ENCODE measurements at regions not wholly inside any gene's neighbourhood (a gene's known extent, or its start where the extent isn't known, plus 50 kb on each side); places are given as distances from the start of the nearest gene placed in this dataset.

DNA sequence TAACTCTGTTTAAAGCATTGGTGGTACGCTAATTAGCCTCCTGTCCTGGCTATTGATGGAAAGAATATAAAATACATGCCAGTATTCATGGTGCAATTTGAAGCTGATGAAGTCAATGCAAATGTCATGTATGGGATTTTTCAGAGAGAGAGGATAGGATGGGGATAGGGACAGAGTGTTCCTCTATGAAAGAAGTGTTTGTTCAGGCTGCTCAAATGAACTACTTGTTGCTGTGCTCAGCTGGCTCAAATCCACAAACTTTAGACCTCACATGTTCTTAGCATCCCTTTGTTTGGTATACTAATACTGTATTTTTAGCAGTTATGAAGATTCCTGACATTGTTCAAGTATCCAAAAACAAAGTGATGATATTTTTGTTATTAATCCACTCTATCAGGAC lies 116.5 kb downstream of the SLITRK1 start:
- no peaks in the 10 kb centered on the region for H3K36me3 ChIP-seq (ENCODE audit: control insufficient read depth in 2 of 2, extremely low read depth in 1 of 2, insufficient read depth in 2 of 2, low read length in 2 of 2)
- H3K27ac ChIP-seq (ENCODE audit: insufficient read depth, low read depth, low read length) = no peak overlapping the region
- no peaks in the 10 kb centered on the region for H3K4me1 ChIP-seq (ENCODE audit: control insufficient read depth, extremely low read depth, insufficient read depth, low read length)
- ChIA-PET CTCF (no interaction called here), POLR2A (no interaction called here)
- dilution Hi-C loops (cut with MboI; ENCODE audit: extremely low pct_ligation_motif_present, low sequenced_read_pairs) (no loop called here), intact Hi-C loops (cut with micrococcal nuclease) (no loop called here)
- peaks cover 4% of the 10 kb centered on the region for H3K9me3 ChIP-seq (replicated peaks; ENCODE audit: control insufficient read depth, insufficient read depth, low read length)
- no peak for TF ChIP-seq POLR2A (IDR thresholded peaks at IDR 0.05; ENCODE audit: low read depth, low read length)
- no peak for TF ChIP-seq MYC (IDR thresholded peaks at IDR 0.05; ENCODE audit: low read depth, low read length)
- TF ChIP-seq CTCF (IDR thresholded peaks at IDR 0.05; ENCODE audit: extremely low read depth in 1 of 2, insufficient read depth in 1 of 2, low read depth in 1 of 2, low read length in 2 of 2) = no peak
- TF ChIP-seq POLR2AphosphoS5 (IDR thresholded peaks at IDR 0.05; ENCODE audit: insufficient read depth, low read depth, low read length) = no peak
- no peak for TF ChIP-seq JUN (IDR thresholded peaks at IDR 0.05; ENCODE audit: borderline replicate concordance, insufficient read depth, insufficient read length, low read depth)
- no peak for TF ChIP-seq GATA2 (IDR thresholded peaks at IDR 0.05; ENCODE audit: insufficient read depth, insufficient read length, low read depth, low read length)
- no peak for TF ChIP-seq EZH2 (IDR thresholded peaks at IDR 0.05; ENCODE audit: borderline replicate concordance, low read depth, low read length, severe bottlenecking)
- TF ChIP-seq, protein P1, sequence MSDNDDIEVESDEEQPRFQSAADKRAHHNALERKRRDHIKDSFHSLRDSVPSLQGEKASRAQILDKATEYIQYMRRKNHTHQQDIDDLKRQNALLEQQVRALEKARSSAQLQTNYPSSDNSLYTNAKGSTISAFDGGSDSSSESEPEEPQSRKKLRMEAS (IDR thresholded peaks at IDR 0.05; ENCODE audit: insufficient read depth, insufficient read length) = no peak
- TF ChIP-seq FOS (IDR thresholded peaks at IDR 0.05; ENCODE audit: borderline replicate concordance, insufficient read depth, low read length) = no peak
- no peak for DNase-seq (ENCODE audit: low read depth, low spot score)
- BruUV-seq (replicated peaks) = no TSS peak
- no peak overlapping the region for H3K4me2 ChIP-seq (ENCODE audit: insufficient read depth, low read length)
- no peaks in the 10 kb centered on the region for H3K79me2 ChIP-seq (ENCODE audit: control insufficient read depth, insufficient read depth, low read length)
- no peaks in the 10 kb centered on the region for H4K20me1 ChIP-seq (replicated peaks; ENCODE audit: control insufficient read depth, extremely low read depth, insufficient read depth, low read length)
- H2AFZ ChIP-seq (ENCODE audit: low read depth, low read length) = no peak overlapping the region
- H3K27me3 ChIP-seq (ENCODE audit: control insufficient read depth in 2 of 2, insufficient read depth in 2 of 2, low read length in 2 of 2) = no peaks in the 10 kb centered on the region
- H3K4me3 ChIP-seq (replicated peaks in 1 of 3; ENCODE audit: insufficient read depth in 1 of 3, low read depth in 1 of 3, low read length in 3 of 3) = no peak overlapping the region
- H3K9me1 ChIP-seq (replicated peaks; ENCODE audit: control insufficient read depth, extremely low read depth, insufficient read depth, low read length) = no peaks in the 10 kb centered on the region
- H3K9ac ChIP-seq (replicated peaks; ENCODE audit: extremely low read depth, insufficient read depth, low read length) = no peak overlapping the region
- FAIRE-seq = no peak

Data from endothelial cell of umbilical vein (primary cell).